Right ventricle myocardium inferior (tissue), 1 donor: ENCODE measurements at regions not wholly inside any gene's neighbourhood (a gene's known extent, or its start where the extent isn't known, plus 50 kb on each side); places are given as distances from the start of the nearest gene placed in this dataset.
"Not testable (repeated sequence)": the region's sequence is repeated elsewhere in the genome, so short reads cannot be mapped to it uniquely, and the experiment has no call there.

Source experiments
- ATAC-seq: fragments of 200-7000 bp; cut with Tn5 transposase; one replicate; pipeline ENCODE4 v1.9.1; 2020; ENCODE audit warnings: mild to moderate bottlenecking, moderate library complexity
- DNase-seq: peaks from one replicate; pipeline ENCODE4 v3.0.0; 2021; ENCODE audit errors: missing footprints
- intact Hi-C: fragments of 100-400 bp; cut with DNase I; formaldehyde crosslinking; loops from one replicate; pipeline ENCODE4 v1.11.0; 2022
- donor health status: DM: no; HTN: yes; CAD: no; lungs with severe emphysema.

- no peak for ATAC-seq
- intact Hi-C loops: no loop called here
- DNase-seq: no peak
Measured at GRCh38 chr4:66837279-66837922, 707.9 kb downstream of the CENPC start.

GRCh38 chr4:66829310-66829709 is 716.0 kb downstream of the CENPC start:
- intact Hi-C loops: no loop called here
- no peak for ATAC-seq

GRCh38 chr4:66820681-66821080 is 724.6 kb downstream of the CENPC start:
- DNase-seq (no peak), ATAC-seq (no peak)
- intact Hi-C loops: no loop called here

More at GRCh38 chr4:66829310-66829709, 716.0 kb downstream of the CENPC start:
- DNase-seq: no peak

GRCh38 chr4:66814277-66814676 is 731.0 kb downstream of the CENPC start:
- DNase-seq (no peak), ATAC-seq (no peak)
- intact Hi-C loops: no loop called here

- intact Hi-C loops: no loop called here
- DNase-seq (no peak), ATAC-seq (no peak)
Measured at GRCh38 chr4:66805582-66805981, 739.7 kb downstream of the CENPC start.

GRCh38 chr4:66804979-66805378 is 740.3 kb downstream of the CENPC start:
- DNase-seq (no peak), ATAC-seq (no peak)
- intact Hi-C loops: no loop called here

- intact Hi-C loops: no loop called here
- DNase-seq (no peak), ATAC-seq (no peak)
Measured at GRCh38 chr4:66797608-66798007, 747.7 kb downstream of the CENPC start.

- ATAC-seq: no peak
- DNase-seq: no peak
- intact Hi-C loops: no loop called here
Measured at GRCh38 chr4:66795724-66796123, 749.6 kb downstream of the CENPC start.

GRCh38 chr4:66794390-66795034 is 750.8 kb downstream of the CENPC start:
- intact Hi-C loops: no loop called here
- DNase-seq: no peak
- ATAC-seq: no peak

- ATAC-seq: no peak
- no peak for DNase-seq
- intact Hi-C loops: no loop called here
Measured at GRCh38 chr4:66791686-66792085, 753.6 kb downstream of the CENPC start.

GRCh38 chr4:66785479-66785878 is 759.8 kb downstream of the CENPC start:
- ATAC-seq (no peak), DNase-seq (no peak)
- intact Hi-C loops: no loop called here

GRCh38 chr4:66782751-66783150 is 762.6 kb downstream of the CENPC start:
- ATAC-seq, intact Hi-C loops, DNase-seq: not testable (repeated sequence)

- ATAC-seq: no peak
- DNase-seq: no peak
Measured at GRCh38 chr4:66777097-66777496, 768.2 kb downstream of the CENPC start.

GRCh38 chr4:66769441-66769840 is 775.9 kb downstream of the CENPC start:
- intact Hi-C loops: no loop called here
- no peak for ATAC-seq
- no peak for DNase-seq

More at GRCh38 chr4:66777097-66777496, 768.2 kb downstream of the CENPC start:
- intact Hi-C loops: no loop called here

GRCh38 chr4:66767442-66767841 is 777.9 kb downstream of the CENPC start:
- no peak for ATAC-seq

GRCh38 chr4:66766557-66766956 is 778.7 kb downstream of the CENPC start:
- no peak for ATAC-seq
- intact Hi-C loops: no loop called here
- DNase-seq: no peak

More at GRCh38 chr4:66767442-66767841, 777.9 kb downstream of the CENPC start:
- DNase-seq: no peak
- intact Hi-C loops: no loop called here

GRCh38 chr4:66750273-66750672 is 795.0 kb downstream of the CENPC start:
- ATAC-seq: no peak
- DNase-seq: no peak
- intact Hi-C loops: no loop called here

GRCh38 chr4:66746918-66747317 is 798.4 kb downstream of the CENPC start:
- DNase-seq, intact Hi-C loops: not testable (repeated sequence)

GRCh38 chr4:66741081-66741480 is 804.2 kb downstream of the CENPC start:
- DNase-seq (no peak), ATAC-seq (no peak)
- intact Hi-C loops: no loop called here

More at GRCh38 chr4:66746918-66747317, 798.4 kb downstream of the CENPC start:
- ATAC-seq: not testable (repeated sequence)

- intact Hi-C loops: no loop called here
- ATAC-seq (no peak), DNase-seq (no peak)
Measured at GRCh38 chr4:66736606-66737005, 808.7 kb downstream of the CENPC start.

- DNase-seq (no peak), ATAC-seq (no peak)
- intact Hi-C loops: no loop called here
Measured at GRCh38 chr4:66728280-66728679, 817.0 kb downstream of the CENPC start.
